ENCODE measurements at regions not wholly inside any gene's neighbourhood (a gene's known extent, or its start where the extent isn't known, plus 50 kb on each side); places are given as distances from the start of the nearest gene placed in this dataset.

DNA sequence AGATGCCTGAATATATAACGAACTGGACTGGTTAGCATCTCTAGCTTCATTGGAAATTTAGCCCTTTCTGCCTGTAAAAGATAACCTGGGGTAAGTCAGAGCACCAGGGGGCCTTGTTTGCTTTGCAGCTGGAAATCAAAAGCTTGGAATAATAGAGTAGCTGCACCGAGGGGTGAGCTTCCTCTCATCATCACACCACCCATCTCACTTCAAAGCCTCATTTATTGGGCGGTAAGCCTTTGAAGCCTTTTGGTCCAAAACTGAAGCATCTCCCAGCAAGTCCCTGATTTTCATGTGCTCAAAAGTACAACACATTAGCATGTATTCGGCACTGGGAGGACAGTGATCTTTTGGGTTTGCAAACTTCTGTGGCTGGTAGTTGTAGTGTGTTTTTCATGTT is 405.1 kb downstream of the FOXO1 start:
- no peaks in the 10 kb centered on the region for H3K79me2 ChIP-seq (ENCODE audit: control insufficient read depth, insufficient read depth, low read length)
- H3K36me3 ChIP-seq (ENCODE audit: control insufficient read depth, insufficient read depth, low read length), result no peaks in the 10 kb centered on the region
- H2AFZ ChIP-seq (ENCODE audit: low read depth, low read length), result no peak overlapping the region
- no peak overlapping the region for H3K9ac ChIP-seq (ENCODE audit: insufficient read depth in 1 of 2, low read depth in 2 of 2, low read length in 2 of 2)
- H3K9me1 ChIP-seq (ENCODE audit: control insufficient read depth, insufficient read depth, low read length), result no peaks in the 10 kb centered on the region
- H3K27ac ChIP-seq (ENCODE audit: extremely low read depth, low read depth, low read length), result no peak overlapping the region
- ChIA-PET POLR2A (no interaction called here), CTCF (ENCODE audit: low intra/inter-chr PET ratio) (interaction anchor here (0.8 kb wide), 1 partner anchor 994 kb away, joined by 3 read pairs; no protein-coding TSS in a partner anchor)
- no peaks in the 10 kb centered on the region for H4K20me1 ChIP-seq (replicated peaks; ENCODE audit: control insufficient read depth, insufficient read depth, low read length)
- BruUV-seq (replicated peaks), result no TSS peak
- intact Hi-C loops (cut with micrococcal nuclease), result no loop called here
- 0% methylated on average over 4 of the region's 4 CpGs for WGBS (ENCODE audit: insufficient coverage, low coverage, missing lambda C conversion rate)
- no peak overlapping the region for H3K4me3 ChIP-seq
- FAIRE-seq, result no peak
- H3K4me1 ChIP-seq (replicated peaks in 1 of 2; ENCODE audit: control insufficient read depth in 2 of 2, insufficient read depth in 2 of 2, low read length in 2 of 2), result no peaks in the 10 kb centered on the region
- DNase-seq (ENCODE audit: extremely low read depth in 1 of 4, low spot score in 3 of 4), result no peak
- H3K4me2 ChIP-seq (ENCODE audit: insufficient read depth, low read length), result no peak overlapping the region
- no peaks in the 10 kb centered on the region for H3K9me3 ChIP-seq (replicated peaks; ENCODE audit: control insufficient read depth, insufficient read depth, low read depth, low read length)
- no peak for ATAC-seq
- no peaks in the 10 kb centered on the region for H3K27me3 ChIP-seq (ENCODE audit: control insufficient read depth in 2 of 2, insufficient read depth in 2 of 2, low read length in 2 of 2)
- in situ Hi-C loops (cut with MboI), result no loop called here
- TF ChIP-seq RBBP5 (IDR thresholded peaks at IDR 0.05; ENCODE audit: borderline replicate concordance, insufficient read depth, low read length, poor library complexity, severe bottlenecking), result no peak
- no peak for TF ChIP-seq ZEB2 (IDR thresholded peaks at IDR 0.05)
- TF ChIP-seq, protein P1, sequence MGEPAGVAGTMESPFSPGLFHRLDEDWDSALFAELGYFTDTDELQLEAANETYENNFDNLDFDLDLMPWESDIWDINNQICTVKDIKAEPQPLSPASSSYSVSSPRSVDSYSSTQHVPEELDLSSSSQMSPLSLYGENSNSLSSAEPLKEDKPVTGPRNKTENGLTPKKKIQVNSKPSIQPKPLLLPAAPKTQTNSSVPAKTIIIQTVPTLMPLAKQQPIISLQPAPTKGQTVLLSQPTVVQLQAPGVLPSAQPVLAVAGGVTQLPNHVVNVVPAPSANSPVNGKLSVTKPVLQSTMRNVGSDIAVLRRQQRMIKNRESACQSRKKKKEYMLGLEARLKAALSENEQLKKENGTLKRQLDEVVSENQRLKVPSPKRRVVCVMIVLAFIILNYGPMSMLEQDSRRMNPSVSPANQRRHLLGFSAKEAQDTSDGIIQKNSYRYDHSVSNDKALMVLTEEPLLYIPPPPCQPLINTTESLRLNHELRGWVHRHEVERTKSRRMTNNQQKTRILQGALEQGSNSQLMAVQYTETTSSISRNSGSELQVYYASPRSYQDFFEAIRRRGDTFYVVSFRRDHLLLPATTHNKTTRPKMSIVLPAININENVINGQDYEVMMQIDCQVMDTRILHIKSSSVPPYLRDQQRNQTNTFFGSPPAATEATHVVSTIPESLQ (CRISPR knock-in tag; IDR thresholded peaks at IDR 0.05), result no peak
- TF ChIP-seq BCL6 (CRISPR knock-in tag; IDR thresholded peaks at IDR 0.05), result no peak
- TF ChIP-seq NCOA2 (IDR thresholded peaks at IDR 0.05; ENCODE audit: partially characterized antibody in 2 of 2), result no peak
- TF ChIP-seq, protein P2, sequence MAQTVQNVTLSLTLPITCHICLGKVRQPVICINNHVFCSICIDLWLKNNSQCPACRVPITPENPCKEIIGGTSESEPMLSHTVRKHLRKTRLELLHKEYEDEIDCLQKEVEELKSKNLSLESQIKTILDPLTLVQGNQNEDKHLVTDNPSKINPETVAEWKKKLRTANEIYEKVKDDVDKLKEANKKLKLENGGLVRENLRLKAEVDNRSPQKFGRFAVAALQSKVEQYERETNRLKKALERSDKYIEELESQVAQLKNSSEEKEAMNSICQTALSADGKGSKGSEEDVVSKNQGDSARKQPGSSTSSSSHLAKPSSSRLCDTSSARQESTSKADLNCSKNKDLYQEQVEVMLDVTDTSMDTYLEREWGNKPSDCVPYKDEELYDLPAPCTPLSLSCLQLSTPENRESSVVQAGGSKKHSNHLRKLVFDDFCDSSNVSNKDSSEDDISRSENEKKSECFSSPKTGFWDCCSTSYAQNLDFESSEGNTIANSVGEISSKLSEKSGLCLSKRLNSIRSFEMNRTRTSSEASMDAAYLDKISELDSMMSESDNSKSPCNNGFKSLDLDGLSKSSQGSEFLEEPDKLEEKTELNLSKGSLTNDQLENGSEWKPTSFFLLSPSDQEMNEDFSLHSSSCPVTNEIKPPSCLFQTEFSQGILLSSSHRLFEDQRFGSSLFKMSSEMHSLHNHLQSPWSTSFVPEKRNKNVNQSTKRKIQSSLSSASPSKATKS (CRISPR knock-in tag; IDR thresholded peaks at IDR 0.05), result no peak
- TF ChIP-seq, protein P3, sequence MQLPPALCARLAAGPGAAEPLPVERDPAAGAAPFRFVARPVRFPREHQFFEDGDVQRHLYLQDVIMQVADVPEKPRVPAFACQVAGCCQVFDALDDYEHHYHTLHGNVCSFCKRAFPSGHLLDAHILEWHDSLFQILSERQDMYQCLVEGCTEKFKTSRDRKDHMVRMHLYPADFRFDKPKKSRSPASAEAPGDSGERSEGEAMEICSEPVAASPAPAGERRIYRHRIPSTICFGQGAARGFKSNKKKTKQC (CRISPR knock-in tag; IDR thresholded peaks at IDR 0.05), result no peak
- no peak for TF ChIP-seq HIVEP1 (CRISPR knock-in tag; IDR thresholded peaks at IDR 0.05)
- TF ChIP-seq, protein P4, sequence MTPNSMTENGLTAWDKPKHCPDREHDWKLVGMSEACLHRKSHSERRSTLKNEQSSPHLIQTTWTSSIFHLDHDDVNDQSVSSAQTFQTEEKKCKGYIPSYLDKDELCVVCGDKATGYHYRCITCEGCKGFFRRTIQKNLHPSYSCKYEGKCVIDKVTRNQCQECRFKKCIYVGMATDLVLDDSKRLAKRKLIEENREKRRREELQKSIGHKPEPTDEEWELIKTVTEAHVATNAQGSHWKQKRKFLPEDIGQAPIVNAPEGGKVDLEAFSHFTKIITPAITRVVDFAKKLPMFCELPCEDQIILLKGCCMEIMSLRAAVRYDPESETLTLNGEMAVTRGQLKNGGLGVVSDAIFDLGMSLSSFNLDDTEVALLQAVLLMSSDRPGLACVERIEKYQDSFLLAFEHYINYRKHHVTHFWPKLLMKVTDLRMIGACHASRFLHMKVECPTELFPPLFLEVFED (CRISPR knock-in tag; conservative IDR thresholded peaks at IDR 0.05), result no peak
- no peak for TF ChIP-seq MEF2D (tag; conservative IDR thresholded peaks at IDR 0.05; ENCODE audit: low read depth)
- no peak for TF ChIP-seq TCFL5 (CRISPR knock-in tag; conservative IDR thresholded peaks at IDR 0.05)
- TF ChIP-seq, protein P5, sequence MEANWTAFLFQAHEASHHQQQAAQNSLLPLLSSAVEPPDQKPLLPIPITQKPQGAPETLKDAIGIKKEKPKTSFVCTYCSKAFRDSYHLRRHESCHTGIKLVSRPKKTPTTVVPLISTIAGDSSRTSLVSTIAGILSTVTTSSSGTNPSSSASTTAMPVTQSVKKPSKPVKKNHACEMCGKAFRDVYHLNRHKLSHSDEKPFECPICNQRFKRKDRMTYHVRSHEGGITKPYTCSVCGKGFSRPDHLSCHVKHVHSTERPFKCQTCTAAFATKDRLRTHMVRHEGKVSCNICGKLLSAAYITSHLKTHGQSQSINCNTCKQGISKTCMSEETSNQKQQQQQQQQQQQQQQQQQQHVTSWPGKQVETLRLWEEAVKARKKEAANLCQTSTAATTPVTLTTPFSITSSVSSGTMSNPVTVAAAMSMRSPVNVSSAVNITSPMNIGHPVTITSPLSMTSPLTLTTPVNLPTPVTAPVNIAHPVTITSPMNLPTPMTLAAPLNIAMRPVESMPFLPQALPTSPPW (CRISPR knock-in tag; IDR thresholded peaks at IDR 0.05), result no peak
- TF ChIP-seq, protein P6, sequence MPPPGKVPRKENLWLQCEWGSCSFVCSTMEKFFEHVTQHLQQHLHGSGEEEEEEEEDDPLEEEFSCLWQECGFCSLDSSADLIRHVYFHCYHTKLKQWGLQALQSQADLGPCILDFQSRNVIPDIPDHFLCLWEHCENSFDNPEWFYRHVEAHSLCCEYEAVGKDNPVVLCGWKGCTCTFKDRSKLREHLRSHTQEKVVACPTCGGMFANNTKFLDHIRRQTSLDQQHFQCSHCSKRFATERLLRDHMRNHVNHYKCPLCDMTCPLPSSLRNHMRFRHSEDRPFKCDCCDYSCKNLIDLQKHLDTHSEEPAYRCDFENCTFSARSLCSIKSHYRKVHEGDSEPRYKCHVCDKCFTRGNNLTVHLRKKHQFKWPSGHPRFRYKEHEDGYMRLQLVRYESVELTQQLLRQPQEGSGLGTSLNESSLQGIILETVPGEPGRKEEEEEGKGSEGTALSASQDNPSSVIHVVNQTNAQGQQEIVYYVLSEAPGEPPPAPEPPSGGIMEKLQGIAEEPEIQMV (tag; conservative IDR thresholded peaks at IDR 0.05; ENCODE audit: low read depth), result no peak
- no peak for TF ChIP-seq DNMT1 (IDR thresholded peaks at IDR 0.05)
